ENCODE measurements at regions not wholly inside any gene's neighbourhood (a gene's known extent, or its start where the extent isn't known, plus 50 kb on each side); places are given as distances from the start of the nearest gene placed in this dataset.

- ATAC-seq (no peak), FAIRE-seq (no peak), DNase-seq (ENCODE audit: low read depth, low spot score) (no peak)
- no peak overlapping the region for H3K4me3 ChIP-seq
- RAD21 ChIA-PET (ENCODE audit: unreplicated experiment), result interaction anchor here (1.1 kb wide), 1 partner anchor 86 kb away, joined by 4 read pairs; no protein-coding TSS in a partner anchor
- BruUV-seq (replicated peaks), result no TSS peak
- TF ChIP-seq ZNF207 (IDR thresholded peaks at IDR 0.05; ENCODE audit: borderline replicate concordance) (no peak), ESRRA (IDR thresholded peaks at IDR 0.05; ENCODE audit: low read length) (no peak), USF2 (IDR thresholded peaks at IDR 0.05; ENCODE audit: borderline replicate concordance, low read depth, low read length) (no peak), CBX3 (IDR thresholded peaks at IDR 0.05; ENCODE audit: borderline replicate concordance, low read depth) (no peak), SRF (IDR thresholded peaks at IDR 0.05; ENCODE audit: low read depth in 2 of 2, low read length in 2 of 2) (no peak), BCL11A (IDR thresholded peaks at IDR 0.05; ENCODE audit: low read depth, low read length) (no peak), HDGF (IDR thresholded peaks at IDR 0.05) (no peak), SMC3 (IDR thresholded peaks at IDR 0.05; ENCODE audit: borderline replicate concordance, low read length) (no peak), TCF3 (IDR thresholded peaks at IDR 0.05; ENCODE audit: borderline replicate concordance, insufficient read depth, low read depth, low read length) (no peak), MTA2 (IDR thresholded peaks at IDR 0.05; ENCODE audit: low read depth) (no peak), WRNIP1 (IDR thresholded peaks at IDR 0.05; ENCODE audit: borderline replicate concordance, low read depth, low read length) (no peak), E4F1 (IDR thresholded peaks at IDR 0.05; ENCODE audit: borderline replicate concordance, partially characterized antibody) (no peak), CEBPB (IDR thresholded peaks at IDR 0.05; ENCODE audit: borderline replicate concordance in 1 of 2, low read depth in 2 of 2, low read length in 2 of 2) (no peak), SUPT20H (IDR thresholded peaks at IDR 0.05; ENCODE audit: borderline replicate concordance, control insufficient read depth, low read depth, low read length) (no peak), GABPA (IDR thresholded peaks at IDR 0.05; ENCODE audit: low read depth) (no peak), BRCA1 (IDR thresholded peaks at IDR 0.05; ENCODE audit: low read depth, low read length) (no peak), HDAC6 (IDR thresholded peaks at IDR 0.05; ENCODE audit: unreplicated experiment) (no peak), MEF2A (IDR thresholded peaks at IDR 0.05; ENCODE audit: insufficient read depth, low read depth, low read length) (no peak), RELB (IDR thresholded peaks at IDR 0.05; ENCODE audit: low read depth) (no peak)
- H3K9me3 ChIP-seq (replicated peaks; ENCODE audit: control insufficient read depth, insufficient read depth, low read length), result no peaks in the 10 kb centered on the region
- POLR2A ChIA-PET, result interaction anchor here (0.6 kb wide), 1 partner anchor 26 kb away, joined by 3 read pairs; no protein-coding TSS in a partner anchor
- no peak overlapping the region for H3K9ac ChIP-seq (ENCODE audit: control insufficient read depth, insufficient read depth, low read length)
- H3K27ac ChIP-seq (ENCODE audit: control insufficient read depth, insufficient read depth), result no peak overlapping the region
- SMC1A ChIA-PET (ENCODE audit: uncharacterized antibody, unreplicated experiment), result interaction anchor here (0.9 to 1.9 kb wide), 4 partner anchors 12 to 93 kb away, joined by 3 to 4 read pairs (median 4); no protein-coding TSS in a partner anchor
- H3K36me3 ChIP-seq (ENCODE audit: control insufficient read depth in 2 of 2, insufficient read depth in 2 of 2, low read length in 1 of 2), result no peaks in the 10 kb centered on the region
- peaks cover 7% of the 10 kb centered on the region for H3K4me1 ChIP-seq (ENCODE audit: control insufficient read depth, insufficient read depth, low read length)
- no peaks in the 10 kb centered on the region for H3K79me2 ChIP-seq (ENCODE audit: control insufficient read depth, insufficient read depth, low read length)
- H3K4me2 ChIP-seq (ENCODE audit: control insufficient read depth, insufficient read depth), result no peak overlapping the region
- in situ Hi-C loops (cut with MboI), result no loop called here
- CTCF ChIA-PET, result interaction anchor here (1.0 kb wide), 1 partner anchor 29 kb away, joined by 4 read pairs; no protein-coding TSS in a partner anchor
- 31% methylated on average over 3 of the region's 3 CpGs for WGBS (ENCODE audit: insufficient coverage, insufficient replicate concordance, low lambda C conversion rate, missing lambda C conversion rate)
- intact Hi-C loops (cut with micrococcal nuclease; ENCODE audit: unreplicated experiment), result no loop called here
- H2AFZ ChIP-seq (ENCODE audit: control insufficient read depth, low read depth, low read length), result no peak overlapping the region
- H3K27me3 ChIP-seq (replicated peaks in 1 of 2; ENCODE audit: control insufficient read depth in 2 of 2, insufficient read depth in 2 of 2, low read length in 1 of 2), result no peaks in the 10 kb centered on the region
- H4K20me1 ChIP-seq (ENCODE audit: control insufficient read depth, insufficient read depth), result no peaks in the 10 kb centered on the region
Observed at GRCh38 chrX:10089378-10089795, 67.4 kb upstream of the CLCN4 start.

Data from GM12878 (cell line).